ENCODE measurements at regions not wholly inside any gene's neighbourhood (a gene's known extent, or its start where the extent isn't known, plus 50 kb on each side); places are given as distances from the start of the nearest gene placed in this dataset.

DNA sequence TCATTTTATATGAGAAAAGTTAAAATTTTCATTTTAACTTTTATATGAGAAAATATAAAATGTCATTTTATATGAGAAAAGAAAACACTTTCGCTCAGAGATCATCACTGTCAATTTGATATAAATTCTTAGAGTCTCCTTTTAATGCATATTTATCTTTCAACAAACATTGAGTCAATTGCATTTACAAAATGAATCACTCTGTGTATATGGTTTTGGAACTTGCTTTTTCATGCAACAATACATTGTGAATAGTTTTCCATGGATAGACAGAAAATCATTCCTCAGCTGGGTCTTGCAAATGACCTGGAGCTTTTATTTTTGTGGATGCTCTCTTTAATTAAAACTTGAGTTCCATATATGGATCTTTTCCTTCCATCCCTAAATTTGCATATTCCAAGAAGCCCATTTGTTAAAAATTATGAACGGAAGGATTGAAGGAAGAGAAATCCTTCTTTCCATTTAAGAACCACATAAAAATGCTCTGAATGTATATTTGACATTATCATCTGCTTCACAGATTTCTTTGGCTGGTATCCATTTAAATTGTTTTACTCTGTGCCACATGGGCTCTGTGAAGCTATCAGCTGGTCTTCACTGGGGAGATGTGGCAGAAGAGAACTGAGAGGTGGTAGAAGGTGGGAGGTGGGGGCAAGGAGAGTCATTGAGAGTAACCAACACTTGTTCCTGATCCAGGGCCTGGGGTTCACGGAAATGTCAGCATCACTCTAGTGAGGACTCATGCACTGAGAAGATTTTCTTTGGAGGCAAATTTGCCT is 104.1 kb downstream of the QPCT start:
- no peak for TF ChIP-seq CTCF (IDR thresholded peaks at IDR 0.05; ENCODE audit: low read depth, low read length)
- DNase-seq (ENCODE audit: extremely low read depth, low read depth) = no peak

- TF ChIP-seq CTCF (IDR thresholded peaks at IDR 0.05; ENCODE audit: low read depth, low read length) = no peak
- no peak for DNase-seq (ENCODE audit: extremely low read depth, low read depth)
Measured at GRCh38 chr2:37449761-37450296, 105.4 kb downstream of the QPCT start.

DNA sequence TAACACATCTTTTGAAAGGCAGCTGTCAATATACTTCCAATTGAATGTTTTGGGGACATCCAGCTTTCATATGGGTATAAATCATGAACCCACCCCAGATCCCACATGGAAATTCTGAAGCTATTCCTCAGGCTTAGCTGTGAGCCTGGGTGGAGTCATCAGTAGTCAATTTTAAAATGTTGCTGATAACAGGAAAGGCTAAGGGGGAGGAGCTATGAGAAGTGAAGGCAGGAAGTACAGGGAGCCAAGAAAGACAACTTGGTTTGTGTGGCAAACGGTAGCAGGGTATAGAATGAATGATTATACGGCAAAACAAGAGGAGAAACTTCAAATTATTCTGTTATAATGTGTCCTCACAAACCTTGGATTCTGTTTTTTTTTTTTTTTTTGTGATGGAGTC is 108.6 kb downstream of the QPCT start:
- DNase-seq (ENCODE audit: extremely low read depth, low read depth) = no peak

DNA sequence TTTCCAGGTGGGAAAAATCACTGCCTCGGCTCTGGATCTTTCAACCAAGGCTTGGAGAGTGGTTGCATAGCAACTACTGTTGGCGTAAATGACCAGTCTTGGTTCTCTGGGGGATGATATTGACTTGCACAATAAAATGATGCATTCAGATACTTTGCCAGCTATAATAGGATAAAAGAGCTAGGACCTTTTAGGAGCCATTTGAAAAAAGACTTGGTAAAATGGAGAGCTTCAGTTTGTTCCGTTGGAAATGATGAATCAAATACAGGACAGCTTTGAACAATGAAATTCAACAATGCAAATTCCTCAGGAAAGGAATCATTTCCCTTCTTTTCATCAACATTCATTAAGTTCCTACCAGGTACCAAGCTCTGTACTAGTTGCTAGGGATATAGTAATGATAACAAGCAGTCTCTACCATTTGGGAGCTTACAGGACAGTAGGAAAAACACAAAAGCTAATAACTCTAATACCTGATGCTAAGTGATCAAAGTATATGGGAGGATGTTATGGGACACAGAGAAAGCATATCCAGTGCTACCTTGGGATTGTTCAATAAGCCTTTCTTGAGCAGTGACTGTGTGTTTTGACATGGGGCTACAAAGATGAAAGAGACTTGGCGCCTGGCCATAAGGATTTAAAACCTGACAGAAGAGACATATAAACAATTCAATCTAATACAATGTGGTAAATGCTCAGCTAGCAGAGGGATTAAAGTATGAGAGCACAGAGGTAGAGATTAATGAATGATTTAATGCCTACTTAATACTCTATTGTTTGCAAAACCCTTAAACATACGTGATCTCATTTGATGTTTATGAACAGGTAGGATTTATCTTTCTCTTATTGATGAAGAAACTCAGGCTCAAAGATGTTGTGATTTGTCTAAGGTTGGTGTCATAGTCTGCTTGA is 110.7 kb downstream of the QPCT start:
- no peak for DNase-seq (ENCODE audit: extremely low read depth, low read depth)
- TF ChIP-seq CTCF (IDR thresholded peaks at IDR 0.05; ENCODE audit: low read depth, low read length) = no peak

More for the DNA sequence above, 108.6 kb downstream of the QPCT start:
- no peak for TF ChIP-seq CTCF (IDR thresholded peaks at IDR 0.05; ENCODE audit: low read depth, low read length)

DNA sequence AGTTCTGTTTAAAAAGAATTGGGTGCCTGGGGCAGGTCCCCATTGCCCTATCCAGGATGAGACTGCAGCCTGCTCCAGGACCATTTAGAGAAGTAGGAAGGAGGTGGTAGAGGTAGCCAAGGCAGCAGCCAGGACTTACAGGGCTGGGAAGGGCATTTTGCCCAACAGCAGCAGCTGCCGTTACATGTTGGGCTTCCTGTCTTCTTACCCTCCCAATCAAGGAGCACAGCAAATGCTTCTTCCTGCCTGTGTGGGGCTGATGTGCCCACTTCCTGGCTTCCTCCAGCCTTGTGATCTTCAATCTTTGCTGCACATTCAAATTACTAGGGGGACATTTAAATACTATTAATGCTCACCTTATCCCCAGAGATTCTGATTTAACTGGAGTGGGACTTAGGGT is 112.0 kb downstream of the QPCT start:
- TF ChIP-seq CTCF (IDR thresholded peaks at IDR 0.05; ENCODE audit: low read depth, low read length) = no peak
- DNase-seq (ENCODE audit: extremely low read depth, low read depth) = no peak

DNA sequence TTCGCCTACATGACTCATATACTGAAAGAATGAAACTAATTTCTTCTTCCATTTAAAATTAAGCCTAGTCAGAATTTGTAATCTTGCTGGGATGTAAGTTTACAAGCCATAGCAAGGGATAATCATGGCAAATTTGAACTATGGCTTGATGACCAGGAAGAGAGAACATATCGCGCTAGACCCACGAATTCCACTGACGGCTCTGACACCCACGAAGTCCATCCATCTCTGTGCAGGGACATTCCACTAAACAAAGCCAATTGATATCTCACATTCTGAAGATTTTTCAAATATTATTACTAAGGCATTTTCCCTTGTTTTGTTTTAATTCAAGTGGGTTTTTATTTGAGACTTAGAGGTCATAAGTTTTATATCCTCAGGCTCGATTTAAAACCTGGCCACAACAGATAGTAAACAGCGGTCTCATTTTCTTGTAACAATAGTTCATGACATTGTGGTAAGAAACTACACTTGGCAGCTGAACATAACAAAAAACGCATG is 113.0 kb downstream of the QPCT start:
- TF ChIP-seq CTCF (IDR thresholded peaks at IDR 0.05; ENCODE audit: low read depth, low read length) = no peak

More for the DNA sequence above, 113.0 kb downstream of the QPCT start:
- no peak for DNase-seq (ENCODE audit: extremely low read depth, low read depth)

All from AG09319 (cell line).